ENCODE measurements at regions not wholly inside any gene's neighbourhood (a gene's known extent, or its start where the extent isn't known, plus 50 kb on each side); places are given as distances from the start of the nearest gene placed in this dataset.
A peak's percentile ranks its signal among the peaks of the same experiment; 100 is the strongest.

GRCh38 chr18:75827751-75828287 lies 400.3 kb upstream of the SMIM21 start:
- no peaks in the 10 kb centered on the region for H3K36me3 ChIP-seq
- no peak for DNase-seq
- 53 to 58% methylated on average over 7 of the region's 7 CpGs for WGBS, 2 donors
- peak in 1 of 4 donors; percentile 74 for TF ChIP-seq EP300 (IDR thresholded peaks at IDR 0.05)
- no peak for TF ChIP-seq CTCF (IDR thresholded peaks at IDR 0.05)
- TF ChIP-seq POLR2A (IDR thresholded peaks at IDR 0.05): no peak
- peak in 1 of 2 donors; percentile 33 for TF ChIP-seq POLR2AphosphoS5 (IDR thresholded peaks at IDR 0.05)
- H3K27ac ChIP-seq: peak overlapping the region in 2 of 4 donors; percentile 40 to 41
- H3K4me3 ChIP-seq: no peak overlapping the region
- ATAC-seq (ENCODE audit: low FRiP score in 2 of 2): peak in 1 of 2 donors; percentile 43
- H3K27me3 ChIP-seq: no peaks in the 10 kb centered on the region
- H3K9me3 ChIP-seq: no peaks in the 10 kb centered on the region
- peaks cover 0 to 7% (median 4%) of the 10 kb centered on the region in 4 donors for H3K4me1 ChIP-seq

GRCh38 chr18:75824661-75825060 lies 397.2 kb upstream of the SMIM21 start:
- Histone ChIP-seq H3K27me3 (no peaks in the 10 kb centered on the region), H3K9me3 (no peaks in the 10 kb centered on the region), H3K4me1 (peaks cover 0 to 7% (median 4%) of the 10 kb centered on the region in 4 donors), H3K27ac (no peak overlapping the region), H3K4me3 (no peak overlapping the region), H3K36me3 (no peaks in the 10 kb centered on the region)
- DNase-seq: peak in 1 of 2 donors; percentile 13
- no peak for ATAC-seq (ENCODE audit: low FRiP score in 2 of 2)
- 86 to 100% methylated on average over 1 to 3 of the region's 3 CpGs for WGBS, 2 donors
- no peak for TF ChIP-seq POLR2AphosphoS5 (IDR thresholded peaks at IDR 0.05)
- no peak for TF ChIP-seq CTCF (IDR thresholded peaks at IDR 0.05)
- TF ChIP-seq EP300 (IDR thresholded peaks at IDR 0.05): no peak
- no peak for TF ChIP-seq POLR2A (IDR thresholded peaks at IDR 0.05)

GRCh38 chr18:75823471-75823870 lies 396.0 kb upstream of the SMIM21 start:
- TF ChIP-seq CTCF (IDR thresholded peaks at IDR 0.05): no peak
- peaks cover 0 to 6% (median 3%) of the 10 kb centered on the region in 4 donors for H3K4me1 ChIP-seq
- 21 to 34% methylated on average over 2 of the region's 2 CpGs for WGBS, 2 donors
- no peaks in the 10 kb centered on the region for H3K9me3 ChIP-seq
- H3K4me3 ChIP-seq: no peak overlapping the region
- ATAC-seq (ENCODE audit: low FRiP score in 2 of 2): no peak
- H3K27me3 ChIP-seq: no peaks in the 10 kb centered on the region
- H3K27ac ChIP-seq: no peak overlapping the region
- DNase-seq: no peak
- H3K36me3 ChIP-seq: no peaks in the 10 kb centered on the region

- no peaks in the 10 kb centered on the region for H3K4me1 ChIP-seq
- H3K4me3 ChIP-seq: no peak overlapping the region
- DNase-seq (no peak), ATAC-seq (ENCODE audit: low FRiP score in 2 of 2) (no peak)
- no peaks in the 10 kb centered on the region for H3K9me3 ChIP-seq
- no peaks in the 10 kb centered on the region for H3K27me3 ChIP-seq
- WGBS, 2 donors: 71 to 73% methylated on average over 5 of the region's 5 CpGs
- TF ChIP-seq CTCF (IDR thresholded peaks at IDR 0.05): no peak
- TF ChIP-seq POLR2AphosphoS5 (IDR thresholded peaks at IDR 0.05): no peak
- TF ChIP-seq EP300 (IDR thresholded peaks at IDR 0.05): no peak
- no peaks in the 10 kb centered on the region for H3K36me3 ChIP-seq
- no peak overlapping the region for H3K27ac ChIP-seq
These were observed 390.9 kb upstream of the SMIM21 start for GRCh38 chr18:75818383-75818782.

GRCh38 chr18:75815767-75816166 lies 388.3 kb upstream of the SMIM21 start:
- H3K27me3 ChIP-seq: no peaks in the 10 kb centered on the region
- H3K9me3 ChIP-seq: no peaks in the 10 kb centered on the region
- WGBS, 2 donors: 85 to 89% methylated on average over 1 of the region's 1 CpG
- H3K27ac ChIP-seq: no peak overlapping the region
- H3K4me1 ChIP-seq: peaks cover 0 to 3% (median 0%) of the 10 kb centered on the region in 4 donors
- TF ChIP-seq POLR2AphosphoS5 (IDR thresholded peaks at IDR 0.05) (no peak), POLR2A (IDR thresholded peaks at IDR 0.05) (no peak), EP300 (IDR thresholded peaks at IDR 0.05) (no peak), CTCF (IDR thresholded peaks at IDR 0.05) (no peak)
- no peak for DNase-seq
- no peaks in the 10 kb centered on the region for H3K36me3 ChIP-seq
- no peak overlapping the region for H3K4me3 ChIP-seq
- no peak for ATAC-seq (ENCODE audit: low FRiP score in 2 of 2)
